ENCODE measurements at regions not wholly inside any gene's neighbourhood (a gene's known extent, or its start where the extent isn't known, plus 50 kb on each side); places are given as distances from the start of the nearest gene placed in this dataset.

GRCh38 chr2:104432401-104432800 lies 421.5 kb upstream of the POU3F3 start:
- FAIRE-seq (no peak), DNase-seq (ENCODE audit: insufficient read length, low spot score) (no peak)

- DNase-seq (ENCODE audit: insufficient read length, low spot score) (no peak), FAIRE-seq (no peak)
These were observed 420.9 kb upstream of the POU3F3 start for GRCh38 chr2:104432991-104433390.

GRCh38 chr2:104433657-104434056 lies 420.3 kb upstream of the POU3F3 start:
- no peak for FAIRE-seq
- DNase-seq (ENCODE audit: insufficient read length, low spot score): no peak

- FAIRE-seq (peak; percentile 49), DNase-seq (ENCODE audit: insufficient read length, low spot score) (no peak)
These were observed 419.6 kb upstream of the POU3F3 start for GRCh38 chr2:104434318-104434792.

- DNase-seq (ENCODE audit: insufficient read length, low spot score) (no peak), FAIRE-seq (no peak)
These were observed 418.9 kb upstream of the POU3F3 start for GRCh38 chr2:104434966-104435365.

- FAIRE-seq (no peak), DNase-seq (ENCODE audit: insufficient read length, low spot score) (no peak)
These were observed 415.4 kb upstream of the POU3F3 start for GRCh38 chr2:104438481-104438880.

- FAIRE-seq (no peak), DNase-seq (ENCODE audit: insufficient read length, low spot score) (no peak)
These were observed 410.8 kb upstream of the POU3F3 start for GRCh38 chr2:104443145-104443544.

GRCh38 chr2:104444392-104444791 lies 409.5 kb upstream of the POU3F3 start:
- DNase-seq (ENCODE audit: insufficient read length, low spot score): no peak
- FAIRE-seq: no peak

GRCh38 chr2:104444889-104445288 lies 409.0 kb upstream of the POU3F3 start:
- FAIRE-seq (no peak), DNase-seq (ENCODE audit: insufficient read length, low spot score) (no peak)

- FAIRE-seq: peak; percentile 58
These were observed 406.0 kb upstream of the POU3F3 start for GRCh38 chr2:104447831-104448434.

GRCh38 chr2:104448661-104449440 lies 405.1 kb upstream of the POU3F3 start:
- FAIRE-seq (no peak), DNase-seq (ENCODE audit: insufficient read length, low spot score) (no peak)

More at GRCh38 chr2:104447831-104448434, 406.0 kb upstream of the POU3F3 start:
- no peak for DNase-seq (ENCODE audit: insufficient read length, low spot score)

- FAIRE-seq (no peak), DNase-seq (ENCODE audit: insufficient read length, low spot score) (no peak)
These were observed 401.4 kb upstream of the POU3F3 start for GRCh38 chr2:104452558-104452957.

GRCh38 chr2:104462731-104463130 lies 391.2 kb upstream of the POU3F3 start:
- FAIRE-seq: no peak

GRCh38 chr2:104465981-104466380 lies 387.9 kb upstream of the POU3F3 start:
- DNase-seq (ENCODE audit: insufficient read length, low spot score): no peak
- no peak for FAIRE-seq

More at GRCh38 chr2:104462731-104463130, 391.2 kb upstream of the POU3F3 start:
- DNase-seq (ENCODE audit: insufficient read length, low spot score): no peak

- no peak for DNase-seq (ENCODE audit: insufficient read length, low spot score)
- no peak for FAIRE-seq
These were observed 385.1 kb upstream of the POU3F3 start for GRCh38 chr2:104468846-104469245.

- no peak for FAIRE-seq
- no peak for DNase-seq (ENCODE audit: insufficient read length, low spot score)
These were observed 381.8 kb upstream of the POU3F3 start for GRCh38 chr2:104472076-104472475.

- no peak for FAIRE-seq
- no peak for DNase-seq (ENCODE audit: insufficient read length, low spot score)
These were observed 380.4 kb upstream of the POU3F3 start for GRCh38 chr2:104473546-104473945.

- FAIRE-seq (no peak), DNase-seq (ENCODE audit: insufficient read length, low spot score) (no peak)
These were observed 379.2 kb upstream of the POU3F3 start for GRCh38 chr2:104474716-104475115.

GRCh38 chr2:104476075-104476474 lies 377.8 kb upstream of the POU3F3 start:
- DNase-seq (ENCODE audit: insufficient read length, low spot score): no peak
- FAIRE-seq: no peak

- DNase-seq (ENCODE audit: insufficient read length, low spot score): no peak
- FAIRE-seq: no peak
These were observed 377.3 kb upstream of the POU3F3 start for GRCh38 chr2:104476563-104476988.

- FAIRE-seq (no peak), DNase-seq (ENCODE audit: insufficient read length, low spot score) (no peak)
These were observed 372.6 kb upstream of the POU3F3 start for GRCh38 chr2:104481341-104481740.

GRCh38 chr2:104487366-104487765 lies 366.5 kb upstream of the POU3F3 start:
- no peak for DNase-seq (ENCODE audit: insufficient read length, low spot score)
- no peak for FAIRE-seq

All from GM19239 (cell line).